GM10266 (cell line): ENCODE measurements at regions not wholly inside any gene's neighbourhood (a gene's known extent, or its start where the extent isn't known, plus 50 kb on each side); places are given as distances from the start of the nearest gene placed in this dataset.

Experiments
- DNase-seq: peaks from one replicate; pipeline ENCODE4 v3.0.0; 2012; ENCODE audit errors: extremely low spot score
- TF ChIP-seq, protein P1 (sequence below): IDR thresholded peaks from 2 replicates; pipeline ENCODE4 v1.5.1; 2012; ENCODE audit warnings: mild to moderate bottlenecking, low read depth; ENCODE audit not compliant: control insufficient read depth, insufficient read depth; ENCODE audit errors: missing control alignments

DNA sequence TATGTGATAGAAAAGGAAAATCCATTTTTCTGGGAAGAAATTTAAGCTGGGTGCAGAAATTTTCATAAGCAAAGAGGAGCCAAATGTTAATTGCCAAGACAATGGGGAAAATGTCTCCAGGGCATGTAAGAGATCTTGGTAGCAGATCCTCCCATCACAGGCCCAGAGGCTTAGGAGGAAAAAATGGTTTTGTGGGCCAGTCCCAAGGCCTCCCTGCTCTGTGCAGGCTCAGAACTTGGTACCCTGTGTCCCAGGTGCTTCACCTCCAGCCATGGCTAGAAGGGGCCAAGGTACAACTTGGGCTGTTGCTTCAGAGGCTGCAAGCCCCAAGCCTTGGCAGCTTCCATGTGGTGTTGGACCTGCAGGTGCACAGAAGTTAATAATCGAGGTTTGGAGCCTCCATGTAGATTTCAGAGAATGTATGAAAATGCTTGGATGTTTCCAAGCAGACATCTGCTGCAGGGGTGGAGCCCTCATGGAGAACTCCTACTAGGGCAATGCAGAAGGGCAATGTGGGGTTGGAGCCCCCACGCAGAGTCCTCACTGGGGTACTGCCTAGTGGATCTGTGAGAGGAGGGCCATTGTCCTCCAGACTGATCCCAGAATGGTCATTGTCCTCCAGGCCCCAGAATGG is 77.7 kb upstream of the ATP2B1 start:
- DNase-seq = no peak
- TF ChIP-seq, protein P1, sequence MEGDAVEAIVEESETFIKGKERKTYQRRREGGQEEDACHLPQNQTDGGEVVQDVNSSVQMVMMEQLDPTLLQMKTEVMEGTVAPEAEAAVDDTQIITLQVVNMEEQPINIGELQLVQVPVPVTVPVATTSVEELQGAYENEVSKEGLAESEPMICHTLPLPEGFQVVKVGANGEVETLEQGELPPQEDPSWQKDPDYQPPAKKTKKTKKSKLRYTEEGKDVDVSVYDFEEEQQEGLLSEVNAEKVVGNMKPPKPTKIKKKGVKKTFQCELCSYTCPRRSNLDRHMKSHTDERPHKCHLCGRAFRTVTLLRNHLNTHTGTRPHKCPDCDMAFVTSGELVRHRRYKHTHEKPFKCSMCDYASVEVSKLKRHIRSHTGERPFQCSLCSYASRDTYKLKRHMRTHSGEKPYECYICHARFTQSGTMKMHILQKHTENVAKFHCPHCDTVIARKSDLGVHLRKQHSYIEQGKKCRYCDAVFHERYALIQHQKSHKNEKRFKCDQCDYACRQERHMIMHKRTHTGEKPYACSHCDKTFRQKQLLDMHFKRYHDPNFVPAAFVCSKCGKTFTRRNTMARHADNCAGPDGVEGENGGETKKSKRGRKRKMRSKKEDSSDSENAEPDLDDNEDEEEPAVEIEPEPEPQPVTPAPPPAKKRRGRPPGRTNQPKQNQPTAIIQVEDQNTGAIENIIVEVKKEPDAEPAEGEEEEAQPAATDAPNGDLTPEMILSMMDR = no peak

DNA sequence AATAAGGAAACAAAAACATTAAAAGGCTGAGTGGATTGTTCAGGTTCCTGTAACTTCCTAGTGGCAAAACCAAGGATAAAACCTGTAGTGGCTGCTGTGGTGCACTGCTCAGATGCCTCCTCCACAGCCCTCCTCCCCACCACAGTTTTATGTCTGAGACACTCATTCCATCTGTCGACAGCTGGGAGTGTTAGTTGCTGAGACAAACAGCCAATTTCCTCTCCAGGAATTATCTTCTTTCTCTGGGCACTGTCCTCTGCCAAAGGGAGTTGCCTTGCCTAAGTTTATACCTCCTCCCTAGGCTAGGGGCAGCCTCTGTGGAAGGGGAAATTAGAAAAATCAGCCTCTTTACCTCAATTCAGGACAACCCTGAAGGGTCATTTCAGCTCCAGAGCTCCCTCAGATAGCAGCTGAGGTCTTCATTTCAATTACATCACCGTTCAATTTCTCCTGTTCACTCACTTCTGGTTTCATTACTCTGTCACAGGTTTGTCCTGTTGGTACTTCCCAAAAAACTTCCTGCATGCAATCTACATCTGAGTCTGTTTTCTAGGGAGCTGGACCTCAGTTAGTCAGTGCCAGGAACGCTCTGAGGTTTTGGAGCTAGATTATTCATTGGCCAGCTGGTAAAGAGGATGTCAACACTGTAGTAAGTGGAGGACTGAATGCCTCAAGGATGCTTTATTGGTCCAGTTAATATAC is 74.9 kb upstream of the ATP2B1 start:
- no peak for DNase-seq
- TF ChIP-seq, protein P1 = no peak

DNA sequence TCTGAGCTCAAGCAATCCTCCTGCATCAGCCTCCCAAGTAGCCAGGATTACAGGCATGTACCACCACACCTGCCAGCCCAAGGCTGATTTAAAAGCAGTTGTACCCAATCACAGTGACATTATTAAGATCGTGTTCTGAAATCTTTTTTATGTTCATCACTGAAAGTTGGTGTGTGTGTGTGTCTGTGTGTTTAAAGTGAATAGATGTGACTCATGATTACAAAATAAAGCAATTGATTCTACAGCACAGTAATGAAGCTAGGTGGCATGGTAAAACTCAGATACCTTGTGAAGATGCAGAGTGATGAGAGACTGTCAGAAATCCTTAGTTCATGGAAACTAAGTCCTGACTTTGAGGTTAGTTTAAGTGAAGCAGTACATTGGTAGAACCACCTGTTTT is 74.2 kb upstream of the ATP2B1 start:
- DNase-seq = no peak
- TF ChIP-seq, protein P1 = no peak

GRCh38 chr12:89781946-89782550 is 73.4 kb upstream of the ATP2B1 start:
- TF ChIP-seq, protein P1 = no peak
- DNase-seq = no peak

- no peak for DNase-seq
- TF ChIP-seq, protein P1 = no peak
Observed at GRCh38 chr12:89781156-89781555, 72.5 kb upstream of the ATP2B1 start.

DNA sequence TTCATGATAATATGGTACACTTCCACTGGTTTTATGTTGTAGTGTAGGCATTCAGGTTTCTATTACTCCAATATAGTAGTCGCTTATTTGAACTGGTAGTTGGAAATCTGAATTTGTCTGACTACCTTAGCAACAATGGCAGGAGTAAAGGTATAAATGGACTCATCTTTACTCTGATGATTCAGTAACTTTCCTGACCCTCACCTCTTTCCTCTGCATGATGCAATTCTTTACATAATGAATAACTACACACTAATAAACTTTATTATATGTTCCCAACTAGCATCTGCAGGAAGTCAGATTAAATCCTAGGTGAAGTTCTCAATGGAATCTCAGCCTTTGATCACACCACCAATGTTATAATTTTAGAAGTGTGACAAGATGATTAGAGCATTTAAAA is 70.5 kb upstream of the ATP2B1 start:
- DNase-seq = no peak
- TF ChIP-seq, protein P1 = no peak
